AG04449 (cell line): ENCODE measurements at regions not wholly inside any gene's neighbourhood (a gene's known extent, or its start where the extent isn't known, plus 50 kb on each side); places are given as distances from the start of the nearest gene placed in this dataset.
"Not testable (repeated sequence)": the region's sequence is repeated elsewhere in the genome, so short reads cannot be mapped to it uniquely, and the experiment has no call there.

Experiments
- CTCF ChIA-PET: fragments of 350-600 bp; formaldehyde crosslinking; extraction: SDS; loops from one replicate; lab custom pipeline; 2021; ENCODE audit warnings: antibody characterized with exemption; lab: Yijun Ruan, JAX
- POLR2A ChIA-PET: fragments of 400-600, 350-600 bp; formaldehyde crosslinking; extraction: SDS; loops from one replicate; lab custom pipeline; 2020; ENCODE audit warnings: antibody characterized with exemption, inconsistent platforms; lab: Yijun Ruan, JAX
- DNase-seq: peaks from one replicate; pipeline ENCODE4 v3.0.0-alpha.2; 2010; ENCODE audit warnings: low read depth, low spot score
- H3K4me3 ChIP-seq: 2 replicates; pipeline ENCODE4 v1.5.1; 2011; ENCODE audit warnings: low read depth, mild to moderate bottlenecking, control low read depth, low read length
- TF ChIP-seq, protein P1 (sequence below): IDR thresholded peaks from one replicate; pipeline ENCODE4 v1.5.1; 2011; ENCODE audit warnings: mild to moderate bottlenecking, moderate library complexity, low read length, control low read depth, inconsistent platforms; ENCODE audit not compliant: insufficient read depth; ENCODE audit errors: missing control alignments

GRCh38 chr4:158098802-158099201, 74.0 kb downstream of the GASK1B start:
- POLR2A ChIA-PET = no interaction called here
- H3K4me3 ChIP-seq = no peak overlapping the region
- CTCF ChIA-PET = no interaction called here
- TF ChIP-seq, protein P1, sequence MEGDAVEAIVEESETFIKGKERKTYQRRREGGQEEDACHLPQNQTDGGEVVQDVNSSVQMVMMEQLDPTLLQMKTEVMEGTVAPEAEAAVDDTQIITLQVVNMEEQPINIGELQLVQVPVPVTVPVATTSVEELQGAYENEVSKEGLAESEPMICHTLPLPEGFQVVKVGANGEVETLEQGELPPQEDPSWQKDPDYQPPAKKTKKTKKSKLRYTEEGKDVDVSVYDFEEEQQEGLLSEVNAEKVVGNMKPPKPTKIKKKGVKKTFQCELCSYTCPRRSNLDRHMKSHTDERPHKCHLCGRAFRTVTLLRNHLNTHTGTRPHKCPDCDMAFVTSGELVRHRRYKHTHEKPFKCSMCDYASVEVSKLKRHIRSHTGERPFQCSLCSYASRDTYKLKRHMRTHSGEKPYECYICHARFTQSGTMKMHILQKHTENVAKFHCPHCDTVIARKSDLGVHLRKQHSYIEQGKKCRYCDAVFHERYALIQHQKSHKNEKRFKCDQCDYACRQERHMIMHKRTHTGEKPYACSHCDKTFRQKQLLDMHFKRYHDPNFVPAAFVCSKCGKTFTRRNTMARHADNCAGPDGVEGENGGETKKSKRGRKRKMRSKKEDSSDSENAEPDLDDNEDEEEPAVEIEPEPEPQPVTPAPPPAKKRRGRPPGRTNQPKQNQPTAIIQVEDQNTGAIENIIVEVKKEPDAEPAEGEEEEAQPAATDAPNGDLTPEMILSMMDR = no peak
- DNase-seq = no peak

DNA sequence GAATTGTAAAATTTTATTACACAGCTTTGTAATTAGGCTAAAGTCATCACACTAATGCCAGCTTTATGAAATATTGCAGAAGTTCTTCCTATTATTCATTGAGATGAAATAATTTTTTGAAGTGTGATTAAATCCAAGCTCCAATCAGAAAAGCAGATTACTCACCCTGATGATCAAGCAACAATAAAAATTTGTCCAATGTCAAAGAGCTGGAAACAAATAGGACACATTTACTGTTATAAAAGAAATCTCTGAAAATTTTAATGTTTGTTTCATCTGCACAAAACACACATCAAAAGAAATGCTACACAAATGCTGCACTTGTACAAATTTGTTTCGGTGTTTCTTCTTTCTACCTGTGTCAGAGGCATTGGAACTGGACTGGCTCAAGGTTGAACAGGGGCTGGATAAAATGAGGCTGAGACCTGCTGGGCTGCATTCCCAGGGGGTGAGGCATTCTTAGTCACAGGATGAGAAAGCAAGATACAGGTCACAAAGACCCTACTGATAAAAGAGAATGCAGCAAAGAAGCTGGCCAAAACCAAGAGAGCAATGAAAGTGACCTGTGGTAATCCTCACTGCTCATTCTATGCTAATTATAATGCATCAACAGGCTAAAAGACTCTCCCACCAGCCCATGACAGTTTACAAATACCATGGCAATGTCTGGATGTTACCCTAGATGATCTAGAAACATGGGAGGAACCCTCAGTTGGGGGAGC, 78.3 kb downstream of the GASK1B start:
- ChIA-PET CTCF (no interaction called here), POLR2A (no interaction called here)
- no peak overlapping the region for H3K4me3 ChIP-seq
- DNase-seq = no peak
- TF ChIP-seq, protein P1 = no peak

GRCh38 chr4:158090323-158090722, 82.5 kb downstream of the GASK1B start:
- ChIA-PET CTCF (no interaction called here), POLR2A (no interaction called here)
- DNase-seq = no peak
- TF ChIP-seq, protein P1 = no peak
- H3K4me3 ChIP-seq = no peak overlapping the region

DNA sequence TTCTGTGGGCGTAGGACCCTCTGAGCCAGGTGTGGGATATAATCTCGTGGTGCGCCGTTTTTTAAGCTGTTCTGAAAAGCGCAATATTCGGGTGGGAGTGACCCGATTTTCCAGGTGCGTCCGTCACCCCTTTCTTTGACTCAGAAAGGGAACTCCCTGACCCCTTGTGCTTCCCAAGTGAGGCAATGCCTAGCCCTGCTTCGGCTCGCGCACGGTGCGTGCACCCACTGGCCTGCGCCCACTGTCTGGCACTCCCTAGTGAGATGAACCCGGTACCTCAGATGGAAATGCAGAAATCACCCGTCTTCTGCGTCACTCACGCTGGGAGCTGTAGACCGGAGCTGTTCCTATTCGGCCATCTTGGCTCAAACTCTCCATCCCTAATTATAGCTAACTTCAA, 82.9 kb downstream of the GASK1B start:
- CTCF ChIA-PET, H3K4me3 ChIP-seq, DNase-seq, POLR2A ChIA-PET: not testable (repeated sequence)

DNA sequence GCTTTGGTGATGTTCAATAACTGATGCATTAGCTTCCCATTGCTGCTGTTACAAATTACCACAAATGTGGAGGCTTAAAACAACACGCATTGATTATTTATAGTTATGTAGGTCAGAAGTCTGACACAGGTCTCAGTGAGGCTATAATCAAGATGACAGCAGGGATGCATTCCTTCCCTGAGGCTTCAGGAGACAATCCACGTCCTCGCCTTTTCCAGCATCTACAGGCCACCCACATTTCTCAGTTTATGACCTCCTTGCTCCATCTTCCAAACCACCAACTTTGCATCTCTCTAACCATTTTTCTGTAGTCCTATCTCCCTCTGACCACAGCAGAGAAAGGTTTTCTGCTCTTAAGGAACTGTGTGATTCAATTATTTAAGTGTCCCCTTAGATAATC, 92.5 kb downstream of the GASK1B start:
- TF ChIP-seq, protein P1 = no peak
- no peak overlapping the region for H3K4me3 ChIP-seq
- no peak for DNase-seq
- CTCF ChIA-PET = no interaction called here
- POLR2A ChIA-PET = no interaction called here

- TF ChIP-seq, protein P1 = no peak
- ChIA-PET CTCF (no interaction called here), POLR2A (no interaction called here)
- no peak overlapping the region for H3K4me3 ChIP-seq
- DNase-seq = no peak
Observed at GRCh38 chr4:158079661-158080060, 93.2 kb downstream of the GASK1B start.

GRCh38 chr4:158077835-158078234, 95.0 kb downstream of the GASK1B start:
- CTCF ChIA-PET = no interaction called here

More at GRCh38 chr4:158077835-158078234, 95.0 kb downstream of the GASK1B start:
- POLR2A ChIA-PET = no interaction called here
- TF ChIP-seq, protein P1 = no peak
- DNase-seq = no peak
- H3K4me3 ChIP-seq = no peak overlapping the region
